ENCODE measurements at regions not wholly inside any gene's neighbourhood (a gene's known extent, or its start where the extent isn't known, plus 50 kb on each side); places are given as distances from the start of the nearest gene placed in this dataset.

DNA sequence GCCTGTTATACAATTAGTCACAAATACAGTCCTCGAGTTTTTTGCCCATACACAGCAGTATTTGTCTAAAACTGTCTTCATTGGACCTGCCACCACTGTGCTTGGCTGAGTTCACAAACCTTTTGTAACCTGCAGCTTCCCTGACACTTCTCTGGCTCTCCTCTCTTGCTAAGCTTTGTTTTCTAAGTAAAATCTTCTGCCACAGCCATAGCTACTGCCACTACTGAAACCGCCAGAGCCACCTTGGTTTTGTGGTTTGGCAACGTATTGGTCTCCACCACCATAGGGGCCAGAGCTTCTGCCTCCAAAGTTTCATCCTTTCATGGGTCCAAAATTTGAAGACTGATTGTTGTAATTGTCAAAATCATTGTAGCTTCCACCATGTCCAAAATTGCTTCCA is 668.2 kb upstream of the BRINP3 start:
- TF ChIP-seq, protein P1, sequence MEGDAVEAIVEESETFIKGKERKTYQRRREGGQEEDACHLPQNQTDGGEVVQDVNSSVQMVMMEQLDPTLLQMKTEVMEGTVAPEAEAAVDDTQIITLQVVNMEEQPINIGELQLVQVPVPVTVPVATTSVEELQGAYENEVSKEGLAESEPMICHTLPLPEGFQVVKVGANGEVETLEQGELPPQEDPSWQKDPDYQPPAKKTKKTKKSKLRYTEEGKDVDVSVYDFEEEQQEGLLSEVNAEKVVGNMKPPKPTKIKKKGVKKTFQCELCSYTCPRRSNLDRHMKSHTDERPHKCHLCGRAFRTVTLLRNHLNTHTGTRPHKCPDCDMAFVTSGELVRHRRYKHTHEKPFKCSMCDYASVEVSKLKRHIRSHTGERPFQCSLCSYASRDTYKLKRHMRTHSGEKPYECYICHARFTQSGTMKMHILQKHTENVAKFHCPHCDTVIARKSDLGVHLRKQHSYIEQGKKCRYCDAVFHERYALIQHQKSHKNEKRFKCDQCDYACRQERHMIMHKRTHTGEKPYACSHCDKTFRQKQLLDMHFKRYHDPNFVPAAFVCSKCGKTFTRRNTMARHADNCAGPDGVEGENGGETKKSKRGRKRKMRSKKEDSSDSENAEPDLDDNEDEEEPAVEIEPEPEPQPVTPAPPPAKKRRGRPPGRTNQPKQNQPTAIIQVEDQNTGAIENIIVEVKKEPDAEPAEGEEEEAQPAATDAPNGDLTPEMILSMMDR (IDR thresholded peaks at IDR 0.05), result no peak
- no peak for TF ChIP-seq POLR2AphosphoS5 (IDR thresholded peaks at IDR 0.05; ENCODE audit: insufficient read depth in 1 of 2, low read depth in 1 of 2)

All from vagina (tissue), 2 donors.